ENCODE measurements at regions not wholly inside any gene's neighbourhood (a gene's known extent, or its start where the extent isn't known, plus 50 kb on each side); places are given as distances from the start of the nearest gene placed in this dataset.

GRCh38 chr6:74596588-74596987 lies 609.3 kb downstream of the COL12A1 start:
- no peak for TF ChIP-seq CTCF (IDR thresholded peaks at IDR 0.05)
- TF ChIP-seq POLR2AphosphoS5 (IDR thresholded peaks at IDR 0.05): no peak
- TF ChIP-seq POLR2A (IDR thresholded peaks at IDR 0.05): no peak

All from breast epithelium (tissue), 3 donors.